Panc1 (cell line): ENCODE measurements at regions not wholly inside any gene's neighbourhood (a gene's known extent, or its start where the extent isn't known, plus 50 kb on each side); places are given as distances from the start of the nearest gene placed in this dataset.

ENCODE experiments used
- ATAC-seq: fragments of 200-7000 bp; cut with Tn5 transposase; 2 replicates; pipeline ENCODE4 v1.9.1; 2020; ENCODE audit warnings: mild to moderate bottlenecking, moderate library complexity
- BruUV-seq: library from RNA; stranded (reverse); fragments of 400-500 nt; replicated peaks from 2 replicates; lab custom pipeline; 2021; lab: Mats Ljungman, UMichigan
- CTCF ChIA-PET: fragments of 300-600 bp; sonication (Branson Sonifier 250); formaldehyde crosslinking; loops from one replicate; lab custom pipeline; 2022; ENCODE audit warnings: antibody characterized with exemption; lab: Charles Lee
- POLR2A ChIA-PET: fragments of 300-600 bp; sonication (Branson Sonifier 250); formaldehyde crosslinking; loops from one replicate; lab custom pipeline; 2022; ENCODE audit warnings: antibody characterized with exemption; lab: Charles Lee
- DNase-seq: peaks from one replicate; pipeline ENCODE4 v3.0.0-alpha.2; 2010; ENCODE audit warnings: low read depth, low spot score
- H3K27ac ChIP-seq: 2 replicates; pipeline ENCODE4 v1.5.1; 2011; ENCODE audit warnings: mild to moderate bottlenecking, low read length, inconsistent platforms
- H3K27me3 ChIP-seq: fragments of 200-500 bp; sonication (Bioruptor generic); 2 replicates; pipeline ENCODE4 v1.6.0; 2014; ENCODE audit warnings: low read length, inconsistent platforms; ENCODE audit not compliant: control insufficient read depth, insufficient read depth
- H3K36me3 ChIP-seq: fragments of 200-500 bp; sonication (Bioruptor generic); 2 replicates; pipeline ENCODE4 v1.5.1; 2014; ENCODE audit warnings: inconsistent platforms, mild to moderate bottlenecking, low read length, moderate library complexity; ENCODE audit not compliant: control insufficient read depth, insufficient read depth
- H3K4me1 ChIP-seq: 2 replicates; pipeline ENCODE4 v1.5.1; 2011; ENCODE audit warnings: inconsistent platforms, mild to moderate bottlenecking, low read length, moderate library complexity; ENCODE audit not compliant: control insufficient read depth, insufficient read depth
- H3K4me3 ChIP-seq, 2 experiments: 2 replicates each; pipeline ENCODE4 v1.5.1; 2011 to 2012; ENCODE audit warnings: low read depth in 2 of 2, low read length in 2 of 2, mild to moderate bottlenecking in 2 of 2, inconsistent platforms in 1 of 2, moderate library complexity in 1 of 2
- H3K9me3 ChIP-seq: fragments of 200-500 bp; sonication (Bioruptor generic); 2 replicates; pipeline ENCODE4 v1.5.1; 2014; ENCODE audit warnings: low read depth, mild to moderate bottlenecking, inconsistent platforms, low read length, moderate library complexity; ENCODE audit not compliant: control insufficient read depth, insufficient read depth
- POLR2AphosphoS5 ChIP-seq: IDR thresholded peaks from 2 replicates; pipeline ENCODE4 v1.6.1; 2012; ENCODE audit warnings: mild to moderate bottlenecking, low read depth, low read length, moderate library complexity
- SIN3A ChIP-seq: IDR thresholded peaks from 2 replicates; pipeline ENCODE4 v1.6.1; 2012; ENCODE audit warnings: low read depth, mild to moderate bottlenecking, low read length, moderate library complexity, borderline replicate concordance; ENCODE audit not compliant: insufficient read depth
- TCF7L2 ChIP-seq: IDR thresholded peaks from 2 replicates; pipeline ENCODE4 v1.6.1; 2011; ENCODE audit warnings: mild to moderate bottlenecking, low read depth, low read length, inconsistent platforms
- in situ Hi-C: cut with HindIII; loops from 2 replicates; pipeline ENCODE4 v1.10.0; 2016; ENCODE audit warnings: low sequenced_read_pairs, low pct_unique_long_range_greater_than_20kb
- intact Hi-C: fragments of 100-400 bp; cut with micrococcal nuclease; formaldehyde crosslinking; loops from one replicate; pipeline ENCODE4 v1.10.0; 2022; ENCODE audit not compliant: unreplicated experiment
- TF ChIP-seq, protein P1 (sequence below): fragments of 450-650 bp; IDR thresholded peaks from 2 replicates; pipeline ENCODE4 v1.5.1; 2017; ENCODE audit warnings: mild to moderate bottlenecking
- TF ChIP-seq, protein P2 (sequence below), 2 experiments: IDR thresholded peaks; 2 replicates each; pipeline ENCODE4 v1.6.1; 2011 to 2012; ENCODE audit warnings: low read depth in 2 of 2, control low read depth in 1 of 2, low read length in 1 of 2, mild to moderate bottlenecking in 1 of 2, moderate library complexity in 1 of 2; ENCODE audit not compliant: insufficient read depth in 1 of 2

DNA sequence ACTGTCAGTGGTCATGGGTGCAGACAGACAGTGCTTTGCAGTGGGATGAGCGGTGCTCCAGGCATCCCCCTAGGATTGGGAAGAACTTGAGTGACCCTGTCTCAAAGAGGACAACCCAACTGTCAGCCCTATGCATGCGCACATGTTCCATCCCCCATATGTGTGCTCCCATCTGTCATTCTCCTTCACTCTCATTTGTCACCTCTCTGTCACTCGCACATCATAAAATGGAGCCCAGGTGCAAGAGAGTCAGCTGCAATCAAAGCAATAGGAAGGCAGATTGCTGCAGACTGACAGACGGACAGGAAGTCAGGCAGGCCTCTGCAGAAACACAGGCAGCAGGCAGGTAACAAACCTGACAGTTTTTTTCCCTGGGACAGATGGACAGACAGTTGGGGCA is 101.8 kb upstream of the CCL1 start:
- TF ChIP-seq TCF7L2 (no peak), SIN3A (no peak)
- TF ChIP-seq, protein P1, sequence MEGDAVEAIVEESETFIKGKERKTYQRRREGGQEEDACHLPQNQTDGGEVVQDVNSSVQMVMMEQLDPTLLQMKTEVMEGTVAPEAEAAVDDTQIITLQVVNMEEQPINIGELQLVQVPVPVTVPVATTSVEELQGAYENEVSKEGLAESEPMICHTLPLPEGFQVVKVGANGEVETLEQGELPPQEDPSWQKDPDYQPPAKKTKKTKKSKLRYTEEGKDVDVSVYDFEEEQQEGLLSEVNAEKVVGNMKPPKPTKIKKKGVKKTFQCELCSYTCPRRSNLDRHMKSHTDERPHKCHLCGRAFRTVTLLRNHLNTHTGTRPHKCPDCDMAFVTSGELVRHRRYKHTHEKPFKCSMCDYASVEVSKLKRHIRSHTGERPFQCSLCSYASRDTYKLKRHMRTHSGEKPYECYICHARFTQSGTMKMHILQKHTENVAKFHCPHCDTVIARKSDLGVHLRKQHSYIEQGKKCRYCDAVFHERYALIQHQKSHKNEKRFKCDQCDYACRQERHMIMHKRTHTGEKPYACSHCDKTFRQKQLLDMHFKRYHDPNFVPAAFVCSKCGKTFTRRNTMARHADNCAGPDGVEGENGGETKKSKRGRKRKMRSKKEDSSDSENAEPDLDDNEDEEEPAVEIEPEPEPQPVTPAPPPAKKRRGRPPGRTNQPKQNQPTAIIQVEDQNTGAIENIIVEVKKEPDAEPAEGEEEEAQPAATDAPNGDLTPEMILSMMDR, result no peak
- DNase-seq (no peak), ATAC-seq (no peak)
- H3K36me3 ChIP-seq, result no peaks in the 10 kb centered on the region
- peaks cover 15% of the 10 kb centered on the region for H3K27me3 ChIP-seq
- no peak overlapping the region for H3K4me3 ChIP-seq
- no peaks in the 10 kb centered on the region for H3K4me1 ChIP-seq
- ChIA-PET CTCF (no interaction called here), POLR2A (no interaction called here)
- H3K27ac ChIP-seq, result no peak overlapping the region
- H3K9me3 ChIP-seq, result no peaks in the 10 kb centered on the region
- in situ Hi-C loops, result no loop called here
- intact Hi-C loops, result no loop called here
- BruUV-seq, result no TSS peak

DNA sequence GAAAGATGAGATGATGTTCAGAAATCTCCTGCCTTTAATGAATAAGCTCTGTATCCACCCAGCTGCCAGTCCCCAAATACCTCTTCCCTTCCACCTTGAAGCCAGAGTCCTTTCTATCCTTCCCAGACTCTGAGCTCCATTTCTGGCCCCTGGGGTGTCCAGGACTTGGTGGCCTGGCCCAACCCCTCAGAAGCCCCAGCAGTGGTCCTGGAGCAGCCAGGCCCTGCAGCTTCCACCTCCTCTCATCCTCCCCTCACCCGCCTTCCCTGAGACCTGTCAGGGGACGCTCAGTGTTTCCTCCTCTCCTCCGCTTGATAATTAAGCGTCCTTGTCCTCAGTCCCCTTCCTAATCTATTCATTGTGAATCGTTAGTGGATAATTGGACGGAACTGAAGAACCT is 95.2 kb upstream of the CCL1 start:
- no peak overlapping the region for H3K27ac ChIP-seq
- DNase-seq (no peak), ATAC-seq (no peak)
- no TSS peak for BruUV-seq
- H3K36me3 ChIP-seq, result no peaks in the 10 kb centered on the region
- H3K4me1 ChIP-seq, result no peaks in the 10 kb centered on the region
- no peak overlapping the region for H3K4me3 ChIP-seq
- ChIA-PET POLR2A (interaction anchor here (0.6 kb wide), 1 partner anchor 74 kb away, joined by 7 read pairs; no protein-coding TSS in a partner anchor), CTCF (no interaction called here)
- TF ChIP-seq SIN3A (no peak), POLR2AphosphoS5 (no peak), TCF7L2 (no peak)
- TF ChIP-seq, protein P1, result no peak
- TF ChIP-seq, protein P2, sequence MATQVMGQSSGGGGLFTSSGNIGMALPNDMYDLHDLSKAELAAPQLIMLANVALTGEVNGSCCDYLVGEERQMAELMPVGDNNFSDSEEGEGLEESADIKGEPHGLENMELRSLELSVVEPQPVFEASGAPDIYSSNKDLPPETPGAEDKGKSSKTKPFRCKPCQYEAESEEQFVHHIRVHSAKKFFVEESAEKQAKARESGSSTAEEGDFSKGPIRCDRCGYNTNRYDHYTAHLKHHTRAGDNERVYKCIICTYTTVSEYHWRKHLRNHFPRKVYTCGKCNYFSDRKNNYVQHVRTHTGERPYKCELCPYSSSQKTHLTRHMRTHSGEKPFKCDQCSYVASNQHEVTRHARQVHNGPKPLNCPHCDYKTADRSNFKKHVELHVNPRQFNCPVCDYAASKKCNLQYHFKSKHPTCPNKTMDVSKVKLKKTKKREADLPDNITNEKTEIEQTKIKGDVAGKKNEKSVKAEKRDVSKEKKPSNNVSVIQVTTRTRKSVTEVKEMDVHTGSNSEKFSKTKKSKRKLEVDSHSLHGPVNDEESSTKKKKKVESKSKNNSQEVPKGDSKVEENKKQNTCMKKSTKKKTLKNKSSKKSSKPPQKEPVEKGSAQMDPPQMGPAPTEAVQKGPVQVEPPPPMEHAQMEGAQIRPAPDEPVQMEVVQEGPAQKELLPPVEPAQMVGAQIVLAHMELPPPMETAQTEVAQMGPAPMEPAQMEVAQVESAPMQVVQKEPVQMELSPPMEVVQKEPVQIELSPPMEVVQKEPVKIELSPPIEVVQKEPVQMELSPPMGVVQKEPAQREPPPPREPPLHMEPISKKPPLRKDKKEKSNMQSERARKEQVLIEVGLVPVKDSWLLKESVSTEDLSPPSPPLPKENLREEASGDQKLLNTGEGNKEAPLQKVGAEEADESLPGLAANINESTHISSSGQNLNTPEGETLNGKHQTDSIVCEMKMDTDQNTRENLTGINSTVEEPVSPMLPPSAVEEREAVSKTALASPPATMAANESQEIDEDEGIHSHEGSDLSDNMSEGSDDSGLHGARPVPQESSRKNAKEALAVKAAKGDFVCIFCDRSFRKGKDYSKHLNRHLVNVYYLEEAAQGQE (IDR thresholded peaks at IDR 0.05; ENCODE audit: insufficient read depth in 1 of 2, low read depth in 2 of 2, low read length in 1 of 2), result no peak
- H3K27me3 ChIP-seq, result peaks cover 19% of the 10 kb centered on the region; the same call in 1 of the 2 replicates
- no peaks in the 10 kb centered on the region for H3K9me3 ChIP-seq
- in situ Hi-C loops, result no loop called here
- intact Hi-C loops, result no loop called here
